SK-MEL-5 (cell line): ENCODE measurements at regions not wholly inside any gene's neighbourhood (a gene's known extent, or its start where the extent isn't known, plus 50 kb on each side); places are given as distances from the start of the nearest gene placed in this dataset.
"Not testable (repeated sequence)": the region's sequence is repeated elsewhere in the genome, so short reads cannot be mapped to it uniquely, and the experiment has no call there.

ENCODE experiments used
- DNase-seq: peaks from one replicate; pipeline ENCODE4 v3.0.0-alpha.2; 2016; ENCODE audit warnings: low read depth, low spot score
- in situ Hi-C: cut with HindIII; loops from 2 replicates; pipeline ENCODE4 v1.10.0; 2016; ENCODE audit warnings: low sequenced_read_pairs, high pct_unique_total_duplicates, low pct_unique_long_range_greater_than_20kb

DNA sequence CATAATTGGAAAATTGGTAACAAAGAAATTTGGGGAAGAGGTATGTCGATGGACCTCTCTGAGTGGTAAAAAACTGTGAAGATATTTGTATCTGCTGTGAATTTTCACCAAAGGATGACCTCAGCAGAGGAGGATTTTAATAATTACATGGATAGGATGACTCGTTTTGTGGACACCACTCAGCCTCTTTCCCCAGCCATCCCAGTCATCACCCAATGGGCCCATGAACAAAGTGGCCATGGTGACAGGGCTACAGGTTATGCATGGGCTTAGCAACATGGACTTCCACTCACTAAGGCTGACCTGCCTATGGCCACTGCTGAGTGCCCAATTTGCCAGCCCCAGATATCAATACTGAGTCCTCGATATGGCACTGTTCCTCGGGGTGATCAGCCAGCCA is 577.5 kb upstream of the FBXO33 start:
- DNase-seq: no peak
- in situ Hi-C loops: no loop called here

DNA sequence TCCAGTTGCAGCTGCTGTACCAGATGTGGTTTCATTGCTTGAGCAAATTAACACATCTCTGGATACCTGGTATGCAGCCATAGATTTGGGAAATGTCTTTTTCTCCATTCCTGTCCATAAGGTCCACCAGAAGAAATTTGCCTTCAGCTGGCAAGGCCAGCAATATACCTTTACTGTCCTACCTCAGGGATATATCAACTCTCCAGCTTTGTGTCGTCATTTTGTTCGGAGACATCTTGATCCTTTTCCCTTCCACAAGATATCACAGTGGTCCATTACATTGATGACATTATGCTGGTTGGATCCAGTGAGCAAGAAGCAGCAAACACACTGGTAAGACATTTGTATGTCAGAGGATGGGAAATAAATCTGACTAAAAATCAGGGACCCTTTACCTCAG is 576.1 kb upstream of the FBXO33 start:
- DNase-seq, in situ Hi-C loops: not testable (repeated sequence)

DNA sequence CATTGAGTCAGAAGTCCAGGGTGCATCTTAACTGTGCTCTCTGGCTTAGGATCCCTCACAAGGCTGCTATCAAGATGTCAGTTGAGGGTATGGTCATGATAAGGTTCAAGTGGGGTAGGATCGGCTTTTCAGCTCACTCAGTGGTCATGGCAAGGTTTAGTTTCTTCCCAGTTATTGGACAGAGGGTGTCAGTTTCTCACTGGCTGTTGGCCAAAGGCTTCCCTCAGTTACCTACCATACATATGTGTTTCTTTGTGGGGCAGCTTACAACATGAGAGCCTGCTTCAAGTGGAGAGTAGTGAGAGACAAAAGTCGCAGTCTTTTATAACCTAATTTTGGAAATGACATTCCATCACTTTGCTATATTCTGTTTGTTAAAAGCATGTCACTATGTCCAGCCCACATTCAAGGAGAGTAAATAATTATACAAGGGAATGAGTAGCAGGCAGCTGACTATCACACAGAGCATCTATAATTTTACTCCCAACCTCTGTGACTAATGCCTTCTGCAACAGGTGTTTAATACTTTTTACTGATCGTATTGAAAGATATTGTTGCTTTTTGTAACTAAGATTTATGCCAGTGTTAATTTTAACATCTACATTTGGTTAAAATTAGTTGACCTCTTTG is 572.8 kb upstream of the FBXO33 start:
- in situ Hi-C loops: no loop called here

DNA sequence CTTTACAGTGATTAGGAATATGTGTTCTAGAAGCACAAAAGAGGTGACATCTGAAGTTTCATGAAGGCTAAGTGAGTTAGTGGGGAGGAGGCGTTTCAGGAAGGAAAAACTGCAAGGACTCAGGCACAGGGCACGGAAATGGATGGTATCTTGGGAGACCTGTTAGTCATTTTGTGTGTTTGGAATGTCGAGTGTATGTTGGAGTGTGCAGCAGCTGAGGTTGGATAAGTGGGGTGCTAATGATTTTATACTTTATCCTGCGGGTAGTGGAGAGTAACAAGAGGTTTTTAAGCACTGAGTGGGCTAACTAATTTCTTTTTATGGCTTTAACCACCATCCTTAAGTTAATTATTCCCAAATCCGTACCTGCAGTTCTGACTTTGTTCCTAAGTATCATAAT is 571.5 kb upstream of the FBXO33 start:
- no peak for DNase-seq
- in situ Hi-C loops: no loop called here

More for the DNA sequence above, 572.8 kb upstream of the FBXO33 start:
- no peak for DNase-seq

DNA sequence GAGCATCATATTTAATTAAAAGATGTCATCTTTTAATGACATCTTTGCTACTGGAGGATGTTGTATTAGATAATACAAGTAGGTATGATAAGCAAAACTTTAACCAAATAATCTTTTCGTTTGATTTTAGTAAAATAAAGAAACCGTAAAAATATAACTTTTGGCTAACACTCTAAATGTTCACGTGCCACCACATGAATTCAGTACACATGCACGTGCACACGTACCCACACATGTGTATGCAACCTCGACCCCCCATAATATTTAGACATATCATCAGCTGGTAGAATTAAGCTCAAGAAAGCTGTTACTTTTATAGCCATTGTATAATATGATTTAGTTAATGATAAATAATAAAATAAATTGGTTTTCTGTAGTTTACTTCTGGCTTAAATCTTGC is 566.6 kb upstream of the FBXO33 start:
- DNase-seq: no peak

DNA sequence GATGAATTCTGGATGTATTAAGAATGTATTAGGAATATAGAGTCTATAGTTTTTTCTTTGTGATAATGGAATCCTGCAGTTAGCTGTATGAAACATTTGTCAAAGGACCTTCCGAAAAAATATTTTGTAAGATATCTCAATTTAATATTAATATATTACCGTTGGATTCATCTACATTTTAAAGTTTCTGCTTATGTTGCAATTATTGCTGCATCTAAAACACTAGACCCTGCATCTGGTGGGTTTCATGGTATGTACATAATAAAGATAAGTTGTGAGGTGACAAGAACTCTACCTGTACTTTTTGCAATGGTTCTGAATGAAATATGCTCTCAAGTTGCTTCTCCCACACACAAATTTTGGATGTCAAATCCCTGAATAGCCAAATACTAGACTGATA is 565.9 kb upstream of the FBXO33 start:
- in situ Hi-C loops: no loop called here
- DNase-seq: no peak

More for the DNA sequence above, 566.6 kb upstream of the FBXO33 start:
- in situ Hi-C loops: no loop called here

DNA sequence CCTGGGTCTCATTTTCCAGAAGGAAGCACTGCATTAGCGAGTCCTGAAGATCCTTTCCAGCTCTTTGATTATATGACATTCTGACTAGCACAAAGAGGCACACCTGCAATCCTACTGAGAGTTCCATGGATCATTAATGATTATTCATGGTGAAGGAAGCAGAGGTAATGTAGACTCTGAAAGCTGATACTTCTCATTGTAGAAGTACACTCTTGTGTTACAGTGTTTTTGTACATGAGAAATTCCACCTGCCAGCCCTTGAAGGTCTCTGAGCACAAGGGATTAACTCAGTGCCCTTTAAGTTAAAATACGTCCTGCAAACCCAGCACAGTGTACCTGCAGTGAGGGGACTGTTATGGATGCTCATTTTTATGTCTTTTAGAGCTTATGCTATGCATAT is 558.8 kb upstream of the FBXO33 start:
- DNase-seq: no peak
- in situ Hi-C loops: no loop called here

DNA sequence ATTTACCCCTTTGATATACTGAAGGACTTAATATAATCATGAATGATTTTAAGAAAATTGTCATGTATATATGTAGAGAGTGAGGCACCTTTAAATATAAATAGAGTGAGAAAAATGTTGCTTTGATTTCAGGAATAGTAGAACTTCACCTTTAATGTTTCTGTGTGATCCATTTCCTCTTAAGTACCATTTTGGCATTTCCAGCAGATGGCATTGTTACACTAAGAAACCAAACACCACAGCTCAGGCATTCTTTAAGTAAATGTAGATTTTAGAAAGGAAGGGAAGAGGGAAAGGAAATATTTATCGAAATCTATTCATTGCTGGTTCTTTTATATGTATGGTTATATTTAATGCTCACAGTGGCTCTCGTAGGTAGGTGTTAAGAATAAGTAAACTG is 556.7 kb upstream of the FBXO33 start:
- DNase-seq: peak; percentile 58
- in situ Hi-C loops: no loop called here

DNA sequence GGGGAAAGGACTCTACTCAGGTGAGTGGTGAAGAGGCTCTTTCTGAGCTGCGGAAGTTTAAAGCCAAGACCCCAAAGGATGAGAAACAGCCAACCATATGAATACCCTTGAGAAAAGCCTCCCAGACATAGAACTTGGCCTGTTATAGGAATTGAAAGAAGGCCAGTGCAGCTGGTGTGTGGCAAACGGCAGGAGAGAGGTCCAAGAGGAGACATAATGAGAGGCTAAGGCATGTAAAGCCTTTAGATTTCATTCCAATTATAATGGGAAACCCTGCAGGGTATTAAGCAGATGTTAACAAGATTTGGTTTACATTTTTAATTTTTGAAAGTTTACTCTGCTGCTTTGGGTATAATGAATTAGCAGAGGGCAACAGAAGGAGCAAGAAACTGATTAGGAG is 552.1 kb upstream of the FBXO33 start:
- DNase-seq: no peak
- in situ Hi-C loops: no loop called here

DNA sequence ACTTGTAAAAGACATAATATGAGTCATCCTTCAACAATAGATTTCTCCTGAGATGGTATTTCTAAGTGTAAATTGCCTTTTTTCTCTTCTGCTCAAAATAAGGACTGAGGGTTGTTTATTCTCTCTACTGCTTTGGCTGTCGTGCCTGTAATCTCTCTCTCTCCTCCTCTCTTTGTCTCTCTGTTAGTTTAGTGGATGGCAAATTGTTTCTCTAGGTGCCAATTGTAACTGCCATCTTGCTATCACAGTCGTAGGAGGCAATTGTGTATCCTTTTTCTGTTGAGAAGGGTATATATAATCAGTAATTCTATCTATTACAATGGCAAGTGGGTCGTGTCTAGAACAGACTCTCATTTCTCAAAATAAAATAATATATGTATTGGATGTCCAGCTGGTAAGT is 545.0 kb upstream of the FBXO33 start:
- in situ Hi-C loops: no loop called here
- no peak for DNase-seq

DNA sequence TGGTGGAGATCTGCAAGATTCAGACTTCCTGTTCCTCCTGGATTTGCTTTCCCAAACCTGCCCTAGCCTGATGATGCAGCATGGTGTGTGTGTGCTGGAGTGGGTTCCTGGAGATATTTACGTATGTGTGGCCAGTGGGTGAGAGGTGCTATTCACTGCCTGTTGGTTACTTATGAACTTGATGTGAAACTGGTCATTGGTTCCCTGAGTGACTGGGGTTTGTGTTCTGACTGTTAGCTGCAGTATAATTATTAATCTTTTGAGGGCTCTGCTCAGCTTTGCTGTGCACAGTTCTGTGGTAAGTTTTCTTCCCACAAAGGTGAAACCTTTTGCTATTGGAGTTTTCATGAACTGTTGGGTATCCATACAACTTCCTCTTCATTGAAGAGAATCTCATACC is 541.8 kb upstream of the FBXO33 start:
- DNase-seq: no peak
- in situ Hi-C loops: no loop called here

DNA sequence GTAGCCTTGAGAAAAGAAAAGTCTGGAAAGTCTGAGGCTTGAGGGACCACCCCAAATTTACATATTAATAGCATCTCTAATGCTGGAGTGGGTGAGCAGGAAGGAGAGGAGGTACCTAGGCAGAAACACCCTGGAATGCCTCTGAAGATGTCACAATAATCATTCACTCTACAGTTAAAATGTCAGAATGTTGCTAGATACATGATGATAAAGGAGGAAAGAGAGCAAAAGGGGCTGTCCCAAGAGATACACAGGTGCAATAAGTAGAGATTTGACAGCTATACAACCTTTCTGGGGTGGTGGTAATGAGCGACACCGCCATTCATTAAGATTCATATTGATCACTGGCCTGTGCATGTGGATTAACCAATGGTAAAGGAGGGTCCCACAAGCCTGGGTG is 540.5 kb upstream of the FBXO33 start:
- DNase-seq: no peak
- in situ Hi-C loops: no loop called here

DNA sequence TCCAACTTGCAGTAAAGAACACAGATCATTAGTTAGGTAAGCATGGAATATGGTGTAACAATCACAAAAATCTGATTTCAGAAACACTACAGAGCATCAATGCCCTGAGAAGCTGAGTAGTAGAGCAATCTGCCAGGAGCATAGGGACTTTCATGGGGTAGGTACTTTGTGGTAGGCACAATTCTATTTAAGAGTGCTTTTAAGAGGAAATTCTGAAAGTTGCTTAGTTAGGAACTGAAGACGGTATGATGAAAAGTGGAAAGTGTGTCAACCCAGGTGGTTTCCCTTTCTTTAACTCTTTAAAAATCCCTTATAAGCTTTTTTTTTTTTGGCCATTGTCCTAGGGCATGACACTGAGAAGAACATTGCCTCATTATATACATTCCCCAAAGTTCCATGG is 535.7 kb upstream of the FBXO33 start:
- no peak for DNase-seq
- in situ Hi-C loops: no loop called here

DNA sequence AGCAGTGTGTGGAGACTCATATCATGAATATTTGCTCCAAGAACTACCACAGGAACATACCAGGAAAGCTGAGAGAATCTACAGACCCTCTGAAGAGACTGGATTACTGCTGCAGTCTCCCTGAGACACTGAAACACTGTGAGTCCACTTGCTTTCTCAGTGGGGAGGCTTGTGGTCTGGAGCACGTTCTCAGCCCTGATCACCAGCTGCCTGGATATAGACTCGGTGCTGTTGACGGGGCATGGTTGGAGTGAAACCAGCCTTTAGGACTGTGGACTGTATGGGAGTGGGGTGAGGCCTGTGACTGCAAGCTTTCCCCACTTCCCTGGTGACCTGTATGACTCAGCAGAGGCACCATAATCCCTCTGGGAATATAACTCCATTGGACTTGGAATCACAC is 525.8 kb upstream of the FBXO33 start:
- in situ Hi-C loops: no loop called here
- DNase-seq: no peak

DNA sequence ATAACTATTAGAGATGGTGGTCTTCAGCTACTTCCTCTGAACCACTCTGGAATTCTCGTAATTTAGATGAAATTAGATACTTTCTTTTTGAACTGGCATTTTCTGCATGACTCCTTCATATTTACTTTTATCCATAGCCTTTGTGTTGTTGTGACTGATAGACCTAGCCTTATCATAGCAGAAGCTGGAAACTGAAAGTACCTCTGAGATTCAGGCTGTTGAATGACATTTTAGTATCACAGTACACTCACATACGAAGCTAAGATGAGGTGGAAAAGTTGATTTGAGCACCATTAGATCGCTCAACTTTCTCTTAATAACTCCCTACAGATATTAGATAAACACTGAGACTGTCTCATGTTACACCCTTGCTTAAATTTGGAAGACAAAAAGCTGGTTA is 525.1 kb upstream of the FBXO33 start:
- no peak for DNase-seq
- in situ Hi-C loops: no loop called here

DNA sequence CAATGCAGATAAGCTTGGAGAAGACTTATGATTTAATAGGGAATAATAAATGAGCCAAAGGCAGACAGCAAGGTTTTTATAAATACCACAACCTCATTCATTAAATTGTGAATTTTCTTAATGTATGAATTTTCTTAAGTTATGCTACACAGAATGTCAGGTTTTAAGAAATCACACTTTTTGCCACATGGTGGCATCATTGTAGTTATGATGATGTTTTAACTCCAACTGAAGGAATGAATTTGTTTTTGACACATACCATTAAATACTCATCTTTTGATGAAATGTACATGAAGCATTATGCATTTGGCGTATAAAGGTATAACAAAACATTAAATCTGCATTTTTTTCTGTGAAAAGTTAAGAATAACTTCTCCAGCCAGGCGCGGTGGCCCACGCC is 524.1 kb upstream of the FBXO33 start:
- peak; percentile 20 for DNase-seq
- in situ Hi-C loops: no loop called here

DNA sequence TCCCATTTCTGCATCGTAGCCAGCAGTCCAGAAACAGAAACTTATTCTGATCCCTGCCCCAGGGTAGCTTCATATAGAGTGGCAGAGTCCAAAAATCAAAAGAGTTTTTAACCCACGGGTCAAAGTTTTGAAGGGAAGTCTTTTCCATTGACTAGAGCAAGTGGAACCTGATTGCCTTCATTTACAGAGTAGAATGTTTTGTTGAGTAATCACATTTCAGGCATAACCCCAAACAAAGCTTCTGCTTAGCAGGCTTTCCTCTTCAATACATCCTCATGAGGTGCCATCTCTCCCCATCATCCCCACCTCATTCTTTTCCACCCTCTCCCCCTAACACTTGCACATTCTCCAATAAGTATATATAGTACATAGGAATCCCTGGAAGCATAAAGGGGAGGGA is 516.0 kb upstream of the FBXO33 start:
- in situ Hi-C loops: no loop called here
- no peak for DNase-seq

DNA sequence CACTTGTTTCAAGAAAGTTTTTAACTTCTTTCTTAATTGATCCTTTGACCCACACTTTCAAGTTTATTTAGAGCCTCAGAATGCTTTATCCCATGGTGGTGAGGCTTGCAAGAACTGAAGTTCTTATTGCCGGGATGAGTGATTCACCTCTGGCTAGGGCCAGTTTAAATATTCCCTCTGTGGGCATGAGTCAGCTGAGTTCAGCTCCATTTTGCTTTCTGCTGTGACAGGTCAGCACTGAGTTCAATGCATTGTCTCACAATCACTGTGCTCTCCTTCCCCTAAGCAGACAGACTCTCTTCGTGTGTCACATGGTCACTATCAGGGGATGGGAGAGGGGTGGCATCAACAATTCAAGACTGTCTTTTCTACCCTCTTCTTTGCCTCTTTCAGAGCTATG is 514.6 kb upstream of the FBXO33 start:
- DNase-seq: no peak
- in situ Hi-C loops: no loop called here

DNA sequence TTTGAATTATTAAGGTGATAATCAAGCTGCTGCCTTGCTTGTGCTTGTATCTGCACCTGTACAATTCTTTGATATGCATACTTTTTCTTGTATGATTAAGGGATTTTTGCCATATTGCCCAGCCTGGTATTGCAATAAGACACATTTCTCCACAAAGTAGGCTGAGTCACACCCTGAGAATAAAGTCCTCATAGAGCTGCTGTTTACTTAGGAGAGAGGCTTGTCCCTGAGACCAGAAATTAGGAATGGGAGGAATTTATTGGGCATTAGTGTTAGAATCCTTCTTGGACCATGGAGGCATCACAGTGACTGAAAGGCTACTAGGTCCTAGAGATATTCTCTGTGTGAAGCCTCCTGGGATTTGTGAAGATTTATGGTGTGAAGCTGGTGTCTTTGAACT is 506.8 kb upstream of the FBXO33 start:
- in situ Hi-C loops: no loop called here
- no peak for DNase-seq
